OCI-LY3 (cell line): ENCODE measurements at regions not wholly inside any gene's neighbourhood (a gene's known extent, or its start where the extent isn't known, plus 50 kb on each side); places are given as distances from the start of the nearest gene placed in this dataset.

Experiments
- CTCF ChIP-seq: fragments of 200-600, 300-600 bp; sonication (generic); IDR thresholded peaks from 2 replicates; pipeline ENCODE4 v1.5.1; 2014; ENCODE audit warnings: antibody characterized with exemption, low read length, low read depth
- EZH2phosphoT487 ChIP-seq: fragments of 200-600 bp; shearing (Covaris generic); IDR thresholded peaks from 2 replicates; pipeline ENCODE4 v1.6.1; 2018; ENCODE audit warnings: antibody characterized with exemption, mixed run types, low read depth

GRCh38 chr7:113444261-113444660, 325.9 kb upstream of the SMIM30 start:
- TF ChIP-seq EZH2phosphoT487 (no peak), CTCF (no peak)
